ENCODE measurements at regions not wholly inside any gene's neighbourhood (a gene's known extent, or its start where the extent isn't known, plus 50 kb on each side); places are given as distances from the start of the nearest gene placed in this dataset.
"Not testable (repeated sequence)": the region's sequence is repeated elsewhere in the genome, so short reads cannot be mapped to it uniquely, and the experiment has no call there.

DNA sequence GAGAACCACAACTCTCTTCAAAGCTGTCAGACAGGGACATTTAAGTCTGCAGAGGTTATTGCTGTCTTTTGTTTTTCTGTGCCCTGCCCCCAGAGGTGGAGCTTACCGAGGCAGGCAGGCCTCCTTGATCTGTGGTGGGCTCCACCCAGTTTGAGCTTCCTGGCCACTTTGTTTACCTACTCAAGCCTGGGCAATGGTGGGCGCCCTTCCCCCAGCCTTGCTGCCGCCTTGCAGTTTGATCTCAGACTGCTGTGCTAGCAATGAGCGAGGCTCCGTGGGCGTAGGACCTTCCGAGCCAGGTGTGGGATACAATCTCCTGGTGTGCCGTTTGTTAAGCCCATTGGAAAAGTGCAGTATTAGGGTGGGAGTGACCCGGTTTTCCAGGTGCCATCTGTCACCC is 822.1 kb downstream of the KCNMA1 start:
- DNase-seq (ENCODE audit: low read depth in 1 of 2, low spot score in 2 of 2); H4K91ac ChIP-seq (replicated peaks; ENCODE audit: insufficient read length, low read length); H3K4ac ChIP-seq (replicated peaks; ENCODE audit: insufficient read length, low read depth, low read length); H4K20me1 ChIP-seq (replicated peaks in 1 of 2; ENCODE audit: control insufficient read depth in 1 of 2, insufficient read depth in 2 of 2, low read length in 2 of 2); H3K56ac ChIP-seq (replicated peaks; ENCODE audit: insufficient read length, low read depth, low read length); FAIRE-seq; H2AK5ac ChIP-seq (ENCODE audit: low read depth, low read length); H3K4me2 ChIP-seq (ENCODE audit: insufficient read depth in 1 of 2, low read depth in 2 of 2, low read length in 2 of 2); H2BK20ac ChIP-seq (ENCODE audit: low read length); H3K79me2 ChIP-seq (ENCODE audit: control insufficient read depth in 1 of 2, insufficient read depth in 2 of 2, low read length in 2 of 2); H3K79me1 ChIP-seq (ENCODE audit: low read depth, low read length); H4K8ac ChIP-seq (ENCODE audit: extremely low read depth, insufficient read depth, low read length); H3K18ac ChIP-seq (ENCODE audit: extremely low read depth, low read length); H2BK12ac ChIP-seq (ENCODE audit: low read depth, low read length); H2BK5ac ChIP-seq (ENCODE audit: low read depth, low read length); POLR2A ChIA-PET (ENCODE audit: partially characterized antibody); H4K5ac ChIP-seq (ENCODE audit: insufficient read length, low read depth, low read length); H3K14ac ChIP-seq (ENCODE audit: insufficient read length); H2AFZ ChIP-seq (ENCODE audit: low read length); H3K36me3 ChIP-seq (ENCODE audit: control insufficient read depth in 2 of 4, insufficient read depth in 4 of 4, low read length in 3 of 4); H3K4me1 ChIP-seq (replicated peaks in 1 of 4; ENCODE audit: control insufficient read depth in 3 of 4, insufficient read depth in 4 of 4, low read length in 3 of 4); H3K4me3 ChIP-seq (ENCODE audit: extremely low read depth in 1 of 4, insufficient read depth in 2 of 4, low read depth in 3 of 4, low read length in 4 of 4); H3K27me3 ChIP-seq (replicated peaks in 1 of 4; ENCODE audit: control insufficient read depth in 3 of 4, extremely low read depth in 1 of 4, insufficient read depth in 3 of 4, low read length in 3 of 4); H3K9ac ChIP-seq (replicated peaks in 1 of 4; ENCODE audit: extremely low read depth in 1 of 4, low read depth in 3 of 4, low read length in 3 of 4); H3K23ac ChIP-seq (ENCODE audit: insufficient read length); H2BK120ac ChIP-seq (replicated peaks; ENCODE audit: low read depth, low read length); H3K27ac ChIP-seq (ENCODE audit: low read depth, low read length); H3K23me2 ChIP-seq (ENCODE audit: low read depth, low read length); CTCF ChIA-PET (ENCODE audit: partially characterized antibody); H2BK15ac ChIP-seq (ENCODE audit: low read length): not testable (repeated sequence)
- WGBS, 2 experiments (ENCODE audit: extremely low coverage in 1 of 2, insufficient coverage in 1 of 2, insufficient read length in 1 of 2, insufficient replicate concordance in 2 of 2, low coverage in 1 of 2, low lambda C conversion rate in 2 of 2, missing lambda C conversion rate in 1 of 2): 86% methylated on average over 6 of the region's 9 CpGs; no CpG with 5 or more reads in 1 of the 2 experiments
- peaks cover 2 to 16% of the 10 kb centered on the region in 2 experiments; a peak in 2 of 4 replicates for H3K9me3 ChIP-seq (ENCODE audit: insufficient read depth in 2 of 2, low read depth in 1 of 2, low read length in 1 of 2)
